HG03064 (cell line): ENCODE measurements at regions not wholly inside any gene's neighbourhood (a gene's known extent, or its start where the extent isn't known, plus 50 kb on each side); places are given as distances from the start of the nearest gene placed in this dataset.
"Not testable (repeated sequence)": the region's sequence is repeated elsewhere in the genome, so short reads cannot be mapped to it uniquely, and the experiment has no call there.

Experiments used
- ATAC-seq: cut with Tn5 transposase; IDR thresholded peaks from one replicate; pipeline ENCODE4 v1.9.1; 2021; ENCODE audit warnings: low read depth; ENCODE audit not compliant: unreplicated experiment

- ATAC-seq = no peak
Measured at GRCh38 chr5:153209016-153209415, 281.5 kb upstream of the GRIA1 start.

GRCh38 chr5:153209687-153210086, 280.8 kb upstream of the GRIA1 start:
- no peak for ATAC-seq

GRCh38 chr5:153211076-153211475, 279.4 kb upstream of the GRIA1 start:
- ATAC-seq = no peak

GRCh38 chr5:153212471-153212870, 278.0 kb upstream of the GRIA1 start:
- no peak for ATAC-seq

DNA sequence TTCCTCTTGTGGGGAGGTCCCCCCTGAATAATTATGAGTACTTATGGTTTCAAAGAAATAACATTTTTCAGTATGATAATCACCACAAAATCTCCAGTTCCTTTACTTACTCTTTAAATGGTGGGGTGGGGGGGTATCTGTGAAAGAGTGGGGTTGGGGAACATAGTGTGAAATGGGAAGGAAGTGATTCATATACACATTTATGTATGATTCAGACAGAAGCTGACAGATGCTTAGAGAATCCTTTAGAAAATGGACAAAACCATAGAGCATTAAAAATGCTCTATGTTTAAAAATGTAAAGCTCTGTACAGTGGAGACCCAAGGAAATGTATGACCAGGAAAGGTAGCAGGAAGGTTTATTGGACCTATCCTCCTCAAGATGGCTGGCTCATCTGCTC, 267.5 kb upstream of the GRIA1 start:
- no peak for ATAC-seq

DNA sequence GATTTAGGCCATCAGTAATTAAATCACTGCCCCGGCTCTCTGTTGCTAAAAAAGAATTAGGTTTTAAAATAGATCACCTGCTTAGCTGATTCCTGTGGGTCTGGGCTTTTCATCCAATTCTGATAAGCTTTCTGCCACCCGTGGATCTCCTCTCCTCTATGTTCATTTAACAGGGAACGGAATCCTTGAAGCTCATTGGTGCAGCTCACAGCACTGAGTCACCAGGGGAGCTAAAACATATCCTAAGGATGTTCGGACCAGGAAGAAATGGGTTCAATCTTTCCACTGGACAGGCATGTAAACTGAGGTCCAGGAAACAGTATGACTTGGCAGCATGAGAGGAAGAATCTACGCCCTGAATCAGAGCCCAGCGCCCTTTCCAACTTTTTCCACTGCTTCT, 267.1 kb upstream of the GRIA1 start:
- no peak for ATAC-seq

DNA sequence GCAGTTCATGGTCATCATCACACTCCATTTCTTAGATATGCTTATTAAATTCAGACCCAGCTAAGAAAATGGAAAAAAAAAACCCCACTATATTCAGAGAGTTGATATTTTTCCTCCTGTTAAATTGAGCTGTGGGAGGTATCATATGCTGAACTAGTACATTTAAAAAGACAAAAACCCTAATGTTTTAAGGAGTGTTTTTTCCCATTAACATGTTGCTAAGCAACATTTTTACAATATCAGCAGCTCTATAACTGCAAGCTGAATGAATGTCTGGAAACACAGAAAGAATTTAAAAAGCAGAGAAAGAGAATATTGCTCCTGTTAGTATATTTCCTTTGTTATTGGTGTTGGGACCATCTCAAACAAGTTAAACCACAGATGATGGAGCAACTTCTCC, 265.8 kb upstream of the GRIA1 start:
- ATAC-seq = no peak

DNA sequence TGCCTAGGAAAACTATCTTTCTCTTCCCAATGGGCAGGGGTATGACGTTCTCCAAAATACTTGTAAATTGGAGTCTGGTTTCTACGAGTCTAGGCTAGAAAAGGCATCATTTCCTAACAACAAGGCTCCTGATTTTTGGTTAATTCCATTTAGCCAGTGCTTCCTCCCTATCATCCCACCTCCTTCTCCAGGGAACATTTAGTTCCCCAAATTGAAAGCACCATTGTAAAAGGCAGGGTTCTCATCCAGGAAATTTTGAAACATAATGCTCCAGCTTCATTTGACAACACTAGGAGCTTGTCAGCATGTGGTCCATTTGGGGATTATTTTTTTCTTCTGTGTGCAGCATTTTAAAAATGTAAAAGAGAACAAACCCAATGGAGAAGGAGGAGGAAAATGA, 256.5 kb upstream of the GRIA1 start:
- ATAC-seq = no peak

DNA sequence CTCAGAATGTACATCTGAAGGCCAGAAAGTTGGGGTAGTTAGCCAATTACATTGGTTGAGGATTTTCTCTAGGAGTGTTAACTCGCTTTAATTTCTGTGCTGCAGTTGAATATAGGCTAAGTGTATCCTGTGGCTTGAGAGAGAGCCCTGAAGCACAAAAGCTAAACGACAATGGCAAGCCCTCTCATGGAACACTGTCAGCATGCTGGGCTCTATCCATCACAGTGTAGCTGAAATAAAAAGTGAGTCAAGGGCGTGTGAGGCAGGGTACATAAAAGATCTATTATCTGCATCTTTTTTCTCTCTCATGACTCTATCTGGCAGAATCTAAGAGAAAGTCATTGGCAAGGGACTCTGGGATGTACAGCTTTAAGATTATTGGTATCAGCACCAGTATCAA, 254.2 kb upstream of the GRIA1 start:
- ATAC-seq = no peak

GRCh38 chr5:153237671-153238332, 252.7 kb upstream of the GRIA1 start:
- ATAC-seq = peak; percentile 80

DNA sequence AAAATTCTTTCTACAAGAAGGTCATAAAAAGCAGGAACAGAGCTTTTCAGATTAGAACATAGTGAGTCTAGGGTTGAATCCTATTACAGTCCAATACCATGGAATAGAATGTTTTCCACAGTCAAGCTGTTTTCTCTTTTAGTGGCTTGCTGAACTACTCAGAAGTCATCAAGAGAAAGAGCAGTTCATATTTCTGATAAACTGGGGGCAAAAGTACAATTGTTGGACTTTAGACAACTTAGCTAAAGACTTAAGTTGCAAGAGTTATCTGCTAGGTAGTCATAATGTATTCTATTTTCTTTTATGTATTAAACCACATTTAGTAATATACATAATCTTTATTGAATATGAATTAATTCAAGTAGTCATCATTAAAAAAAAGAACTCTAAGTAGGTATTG, 233.1 kb upstream of the GRIA1 start:
- ATAC-seq = no peak

DNA sequence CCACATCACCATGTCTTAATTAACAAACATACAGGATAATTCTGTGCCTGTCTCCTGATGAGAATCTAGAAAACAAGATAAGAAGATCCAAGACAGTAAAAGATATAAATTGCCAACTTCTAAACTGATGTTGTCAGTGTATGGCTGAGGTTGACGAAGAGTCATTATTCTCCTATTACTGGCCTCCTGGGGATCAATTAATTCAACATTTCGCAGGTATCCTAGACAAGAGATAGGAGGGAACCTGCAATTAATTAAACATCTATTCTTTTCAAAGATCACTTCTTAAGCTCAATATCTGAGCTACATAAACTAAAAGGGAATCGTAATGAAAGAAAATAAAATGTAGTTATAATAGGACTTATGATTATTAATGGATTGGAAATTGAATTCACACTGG, 232.0 kb upstream of the GRIA1 start:
- no peak for ATAC-seq

GRCh38 chr5:153267506-153267905, 223.0 kb upstream of the GRIA1 start:
- ATAC-seq = no peak

DNA sequence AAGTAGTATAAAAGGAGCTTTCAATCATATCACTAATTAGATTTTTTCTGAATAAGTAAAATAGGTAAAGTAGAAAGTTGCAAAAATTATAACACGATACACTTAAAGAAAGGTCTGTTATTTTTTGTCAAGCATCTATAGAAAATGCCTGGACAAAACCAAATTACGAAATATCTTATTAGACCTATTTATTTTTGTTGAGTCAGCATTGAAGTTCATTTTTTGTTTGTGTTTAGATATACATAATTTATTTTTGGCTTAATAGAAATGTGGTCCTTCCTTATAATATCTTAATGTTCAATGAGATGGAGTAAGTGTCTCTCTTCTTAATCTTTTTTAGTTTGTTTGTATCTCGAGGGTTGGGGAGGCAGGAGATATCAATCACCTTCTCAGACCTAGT, 214.8 kb upstream of the GRIA1 start:
- ATAC-seq = no peak

GRCh38 chr5:153276151-153276550, 214.3 kb upstream of the GRIA1 start:
- ATAC-seq = no peak

DNA sequence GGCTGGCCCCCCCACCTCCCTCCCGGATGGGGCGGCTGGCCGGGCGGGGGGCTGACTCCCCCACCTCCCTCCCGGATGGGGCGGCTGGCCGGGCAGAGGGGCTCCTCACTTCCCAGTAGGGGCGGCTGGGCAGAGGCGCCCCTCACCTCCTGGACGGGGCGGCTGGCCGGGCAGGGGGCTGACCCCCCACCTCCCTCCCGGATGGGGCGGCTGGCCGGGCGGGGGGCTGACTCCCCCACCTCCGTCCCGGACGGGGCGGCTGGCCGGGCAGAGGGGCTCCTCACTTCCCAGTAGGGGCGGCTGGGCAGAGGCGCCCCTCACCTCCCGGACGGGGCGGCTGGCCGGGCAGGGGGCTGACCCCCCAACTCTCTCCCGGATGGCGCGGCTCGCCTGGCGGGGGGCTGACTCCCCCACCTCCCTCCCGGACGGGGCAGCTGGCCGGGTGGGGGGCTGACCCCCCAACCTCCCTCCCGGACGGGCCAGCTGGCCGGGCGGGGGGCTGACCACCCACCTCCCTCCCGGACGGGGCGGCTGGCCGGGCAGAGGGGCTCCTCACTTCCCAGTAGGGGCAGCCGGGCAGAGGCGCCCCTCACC, 194.1 kb upstream of the GRIA1 start:
- ATAC-seq = not testable (repeated sequence)

GRCh38 chr5:153299891-153300290, 190.6 kb upstream of the GRIA1 start:
- ATAC-seq = no peak

DNA sequence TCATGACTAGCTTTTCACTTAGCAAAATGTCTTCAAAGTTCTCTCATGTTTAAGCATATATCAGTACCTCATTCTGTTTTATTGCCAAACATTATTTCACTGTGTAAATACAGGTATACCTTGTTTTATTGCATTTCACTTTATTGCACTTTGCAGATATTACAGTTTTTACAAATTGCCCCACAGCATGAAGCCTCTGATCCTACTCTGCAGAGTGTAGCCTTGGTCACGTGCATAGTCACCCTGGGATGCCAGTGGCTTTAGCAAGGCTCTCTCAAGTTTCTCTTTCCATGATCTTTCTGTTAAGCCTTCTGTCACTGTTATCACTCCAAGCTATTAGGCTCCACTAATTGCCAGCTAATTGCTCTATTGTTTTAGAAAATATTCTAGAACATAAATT, 182.2 kb upstream of the GRIA1 start:
- ATAC-seq = no peak

DNA sequence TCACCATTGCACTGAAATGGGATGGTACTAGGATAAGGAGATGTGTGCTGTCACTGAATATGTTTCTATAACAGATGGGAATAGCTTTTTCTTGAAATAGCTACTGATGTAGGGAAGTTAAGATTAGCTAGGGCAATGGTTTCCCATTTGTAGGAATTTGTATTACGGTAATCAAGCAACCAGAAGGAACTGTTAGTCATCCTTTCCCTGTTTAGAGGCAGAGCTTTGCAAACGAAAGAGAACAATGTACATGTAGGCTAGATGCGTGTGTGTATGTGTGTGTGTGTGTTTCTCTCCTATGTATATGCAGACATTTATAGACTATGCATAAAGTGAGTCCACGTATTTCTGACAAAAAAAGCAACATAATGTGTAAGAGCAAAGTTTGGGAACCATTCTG, 171.9 kb upstream of the GRIA1 start:
- ATAC-seq = no peak

DNA sequence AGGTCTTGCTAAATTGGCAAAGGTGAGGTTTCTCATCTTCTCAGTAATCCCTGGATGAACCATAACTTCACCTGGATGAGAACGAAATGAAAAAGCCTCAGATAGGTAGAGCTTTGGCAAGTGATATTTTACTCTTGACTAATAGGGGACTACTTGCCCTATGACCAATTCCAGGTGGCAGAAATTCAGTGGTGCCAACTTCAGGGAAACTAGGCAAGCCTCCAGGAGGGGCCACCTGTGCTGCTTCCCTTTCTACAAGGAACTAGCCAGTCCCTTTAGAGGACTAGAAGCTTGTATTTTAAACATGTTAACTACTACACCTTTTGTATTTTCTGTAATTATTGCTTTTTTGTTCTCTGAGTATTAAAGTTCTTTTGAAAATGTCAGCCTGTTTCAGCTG, 169.0 kb upstream of the GRIA1 start:
- no peak for ATAC-seq

DNA sequence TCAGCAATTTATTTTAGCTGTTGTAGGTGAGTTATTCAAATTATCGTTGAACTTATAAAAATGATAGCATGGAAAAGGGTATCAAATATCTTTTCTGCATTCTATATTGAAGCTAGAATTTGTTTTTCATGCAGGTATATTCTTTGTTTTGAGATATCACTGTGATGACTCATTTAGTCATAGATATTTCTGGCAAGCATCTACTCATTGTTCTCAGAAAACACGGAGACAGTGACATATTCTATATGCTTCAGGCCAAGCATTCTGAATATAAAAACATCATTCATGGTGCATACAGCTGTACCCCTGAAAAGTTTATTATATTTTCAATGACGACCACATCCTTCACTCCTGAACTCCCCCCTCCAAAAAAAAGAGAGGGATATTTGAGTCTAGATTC, 150.3 kb upstream of the GRIA1 start:
- no peak for ATAC-seq

DNA sequence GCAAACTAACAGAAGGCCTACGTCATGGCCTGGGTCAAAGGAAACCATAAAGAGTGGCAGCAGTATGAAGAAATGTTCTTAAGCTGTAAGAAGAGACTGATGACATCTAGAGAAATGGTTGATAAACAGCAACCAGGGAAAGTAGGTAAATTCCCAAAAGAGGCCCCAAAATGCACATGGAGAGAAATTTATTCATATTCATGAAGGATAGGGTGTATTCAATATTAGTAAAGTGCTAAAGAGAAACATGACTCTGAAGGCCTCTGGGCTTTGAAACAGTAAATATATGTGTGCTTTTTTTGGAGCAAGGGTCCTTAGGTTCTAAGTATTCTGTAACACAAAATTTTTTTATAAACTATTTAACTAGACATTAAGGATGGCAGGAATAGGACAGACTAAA, 149.7 kb upstream of the GRIA1 start:
- no peak for ATAC-seq

- no peak for ATAC-seq
Measured at GRCh38 chr5:153342487-153342886, 148.0 kb upstream of the GRIA1 start.
